ENCODE measurements at regions not wholly inside any gene's neighbourhood (a gene's known extent, or its start where the extent isn't known, plus 50 kb on each side); places are given as distances from the start of the nearest gene placed in this dataset.

- no peak for DNase-seq (ENCODE audit: low spot score)
Measured at GRCh38 chr6:14031516-14031915, 86.1 kb upstream of the CD83 start.

GRCh38 chr6:14035071-14035847, 82.3 kb upstream of the CD83 start:
- no peak for DNase-seq (ENCODE audit: low spot score)

DNA sequence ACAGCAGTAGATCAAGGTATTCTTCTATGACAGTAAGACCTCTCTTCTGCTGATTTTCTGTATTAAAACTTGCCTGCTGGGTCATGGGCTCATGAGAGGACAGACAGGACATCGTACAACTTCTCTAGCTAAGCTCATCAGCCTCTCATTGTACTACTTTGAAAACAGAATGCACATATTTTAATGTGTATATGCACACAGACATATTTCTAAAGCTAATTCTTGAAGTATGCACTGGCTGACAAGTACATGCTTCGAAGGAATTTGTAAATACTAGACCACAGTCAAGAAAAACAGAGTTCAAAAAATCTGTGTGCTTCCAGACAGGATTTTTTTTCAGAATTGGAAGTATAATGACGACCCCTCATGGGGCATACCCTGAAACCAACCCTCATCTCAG, 81.7 kb upstream of the CD83 start:
- no peak for DNase-seq (ENCODE audit: low spot score)

DNA sequence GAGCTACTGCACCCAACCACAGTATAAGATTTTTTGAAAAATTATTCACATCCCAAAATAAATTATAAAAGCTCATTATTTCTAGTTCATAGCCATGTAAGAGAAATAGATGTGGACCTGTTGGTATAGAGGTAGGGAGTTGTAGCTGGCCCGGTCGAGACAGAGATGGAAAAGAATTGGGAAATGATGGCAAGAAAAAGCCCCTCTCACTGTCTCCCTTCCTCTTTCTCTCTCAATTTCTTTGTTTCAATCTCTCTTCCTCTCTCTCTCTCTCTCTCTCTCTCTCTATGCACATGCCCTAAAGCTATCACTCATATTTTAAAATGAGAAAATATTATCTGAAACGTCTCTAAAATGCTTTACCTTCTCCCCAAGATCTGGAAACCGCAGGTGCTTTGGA, 80.7 kb upstream of the CD83 start:
- DNase-seq (ENCODE audit: low spot score): no peak

GRCh38 chr6:14037402-14038277, 79.9 kb upstream of the CD83 start:
- no peak for DNase-seq (ENCODE audit: low spot score)

DNA sequence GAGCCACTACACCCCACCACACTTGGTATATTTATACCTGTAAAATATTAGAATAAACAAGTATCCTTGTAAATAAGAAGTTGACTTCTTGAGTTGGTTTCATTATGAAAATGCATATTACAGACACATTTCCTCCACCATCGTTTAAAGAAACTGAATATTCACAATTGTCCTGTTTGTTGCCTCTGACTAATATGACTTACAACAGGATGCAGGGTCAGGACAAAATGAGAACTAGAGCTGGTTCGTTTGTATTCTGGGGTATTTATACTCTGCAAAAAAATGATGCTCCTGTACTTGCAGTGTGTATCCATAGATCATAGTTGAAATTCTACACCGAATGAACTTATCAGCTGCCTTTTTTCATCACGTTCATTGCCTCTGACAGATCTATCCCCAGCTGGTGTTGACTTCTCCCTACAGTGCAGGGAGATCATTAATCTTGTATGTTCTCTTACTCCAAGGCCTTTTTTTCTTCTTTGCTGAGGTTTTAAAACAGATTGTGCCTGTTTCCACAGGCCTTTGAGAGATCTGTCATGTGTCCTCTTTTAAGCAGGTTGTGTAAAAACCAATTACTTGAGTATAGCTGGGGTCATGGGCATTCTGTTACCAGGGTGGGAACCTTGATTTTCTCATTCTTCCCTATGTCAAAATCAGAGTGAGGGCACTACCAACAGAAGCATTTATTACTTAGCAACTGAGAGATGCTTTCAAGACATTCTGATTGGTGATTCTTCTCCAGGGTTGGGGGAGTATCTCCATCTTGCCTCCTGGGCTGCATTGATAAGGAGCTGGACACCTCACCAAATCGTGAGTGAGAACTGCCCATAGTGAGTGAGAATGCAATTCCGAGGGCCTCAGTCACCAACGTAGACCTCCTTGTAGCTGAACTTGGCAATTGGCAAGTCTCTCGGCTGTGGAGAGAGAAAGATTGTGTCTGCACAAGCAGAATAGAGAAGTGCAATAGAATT, 78.8 kb upstream of the CD83 start:
- DNase-seq (ENCODE audit: low spot score): no peak

DNA sequence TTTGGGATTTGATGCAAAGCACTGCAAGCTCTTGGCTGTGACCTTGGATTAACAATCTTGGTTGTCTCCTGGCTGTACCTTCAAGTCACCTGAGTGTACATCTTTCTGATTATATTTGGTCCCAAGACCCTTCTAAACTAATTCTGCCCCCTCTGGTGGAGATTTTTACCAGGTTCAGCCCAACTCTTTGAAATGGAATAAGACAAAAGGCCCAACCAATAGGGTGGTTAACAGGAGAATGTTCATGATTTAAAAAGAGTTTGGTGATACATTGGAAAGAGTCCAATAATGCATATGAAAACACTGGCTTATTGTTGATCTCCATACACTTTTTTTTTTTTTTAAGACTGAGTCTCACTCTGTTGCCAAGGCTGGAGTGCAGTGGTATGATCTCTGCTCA, 77.5 kb upstream of the CD83 start:
- DNase-seq (ENCODE audit: low spot score): no peak

DNA sequence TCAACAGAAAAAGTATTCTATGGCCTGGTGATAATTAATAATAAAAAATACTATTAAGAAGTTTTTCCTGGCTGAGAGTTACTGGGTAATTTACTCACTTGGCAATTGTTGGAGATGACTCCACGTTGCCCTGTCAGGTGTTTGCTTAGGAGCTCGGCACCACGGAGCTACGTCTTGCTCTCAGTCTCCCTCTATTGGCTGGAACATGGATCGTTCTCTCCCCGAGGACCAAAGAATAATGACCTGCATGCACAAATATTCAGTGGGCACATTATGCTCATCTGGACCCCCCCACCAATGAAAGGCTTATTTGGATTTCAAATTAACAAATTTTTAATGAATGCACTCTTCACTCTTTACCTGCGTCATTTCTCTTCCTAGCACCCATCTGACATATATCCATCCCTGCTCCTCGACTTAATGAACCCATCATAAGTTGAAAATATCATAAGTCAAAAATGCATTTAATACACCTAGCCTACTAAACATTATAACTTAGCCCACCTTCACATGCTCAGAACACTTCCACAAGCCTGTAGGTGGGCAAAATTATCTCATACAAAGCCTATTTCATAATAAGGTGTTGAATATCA, 71.0 kb upstream of the CD83 start:
- peak; percentile 44 for DNase-seq (ENCODE audit: low spot score)

GRCh38 chr6:14047151-14047740, 70.3 kb upstream of the CD83 start:
- DNase-seq (ENCODE audit: low spot score): no peak

- DNase-seq (ENCODE audit: low spot score): no peak
Measured at GRCh38 chr6:14048837-14049236, 68.7 kb upstream of the CD83 start.

DNA sequence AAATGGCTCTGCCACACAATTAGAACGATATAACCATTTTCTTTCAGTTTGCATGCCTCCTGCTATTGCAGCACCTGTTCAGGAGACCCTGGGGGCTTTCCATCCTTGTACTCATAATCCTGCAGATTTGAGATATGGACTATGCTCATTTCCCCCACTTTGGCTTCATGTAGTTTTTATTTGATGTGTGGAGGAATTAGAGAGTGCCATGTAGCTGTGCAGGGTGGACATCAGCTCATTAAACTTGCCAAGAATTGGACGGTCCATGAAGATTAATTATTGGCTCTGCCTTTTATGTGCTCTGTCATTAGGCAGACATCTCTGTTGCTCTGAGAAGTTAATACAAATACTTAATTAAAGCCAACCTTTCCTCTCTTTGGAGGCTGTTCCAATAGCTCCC, 66.2 kb upstream of the CD83 start:
- no peak for DNase-seq (ENCODE audit: low spot score)

GRCh38 chr6:14053811-14054210, 63.8 kb upstream of the CD83 start:
- no peak for DNase-seq (ENCODE audit: low spot score)

DNA sequence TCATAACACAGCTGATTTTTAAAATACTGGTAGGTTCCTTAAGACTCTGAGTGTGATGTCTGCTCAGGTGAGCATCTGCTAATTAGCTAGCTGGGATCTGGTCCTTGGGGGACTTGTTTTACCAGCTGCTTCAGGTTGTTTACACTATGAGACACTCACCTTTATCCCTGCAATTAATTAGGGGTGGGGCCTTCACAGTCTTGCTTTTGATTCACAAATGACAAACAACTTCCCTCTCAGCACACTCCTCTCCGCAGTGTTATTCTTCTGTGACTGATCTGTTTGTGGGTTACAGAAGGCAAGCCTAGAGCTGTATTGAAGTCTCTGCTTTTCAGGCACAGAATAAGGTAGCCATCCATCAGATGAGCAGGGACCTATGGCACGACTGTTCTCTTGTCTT, 62.0 kb upstream of the CD83 start:
- no peak for DNase-seq (ENCODE audit: low spot score)

- no peak for DNase-seq (ENCODE audit: low spot score)
Measured at GRCh38 chr6:14058029-14058695, 59.4 kb upstream of the CD83 start.

- no peak for DNase-seq (ENCODE audit: low spot score)
Measured at GRCh38 chr6:14058735-14059134, 58.8 kb upstream of the CD83 start.

DNA sequence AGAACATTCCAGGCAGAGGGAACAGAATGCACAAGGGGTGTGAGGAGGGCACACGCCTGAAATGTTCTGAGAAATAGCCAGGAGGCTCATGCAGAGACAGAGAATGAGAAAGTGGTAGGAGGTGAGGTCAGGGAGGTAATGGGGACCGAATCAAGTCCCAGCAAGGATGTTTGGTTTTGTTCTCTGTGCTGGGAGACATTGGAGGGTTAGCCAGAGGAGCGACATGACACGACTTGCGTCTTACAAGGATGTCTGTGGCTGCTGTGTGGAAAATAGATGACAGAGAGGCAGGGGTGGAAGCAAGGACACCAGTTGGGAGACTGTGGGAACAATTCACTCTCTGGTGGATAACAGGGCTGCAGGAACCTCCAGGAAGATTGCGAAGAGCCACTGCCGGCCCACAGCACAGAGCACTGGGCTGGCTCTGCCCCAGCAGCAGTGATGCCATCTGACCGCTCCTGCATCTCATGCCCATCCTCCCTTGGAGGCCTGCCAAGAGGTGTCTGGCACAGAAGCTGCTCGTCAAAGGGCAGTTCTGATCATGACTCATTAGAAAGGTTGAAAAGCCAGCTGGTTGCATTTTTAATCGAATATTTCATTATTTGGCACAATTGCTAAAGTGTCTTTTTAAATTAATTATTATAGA, 57.7 kb upstream of the CD83 start:
- no peak for DNase-seq (ENCODE audit: low spot score)

GRCh38 chr6:14060971-14061370, 56.6 kb upstream of the CD83 start:
- no peak for DNase-seq (ENCODE audit: low spot score)

DNA sequence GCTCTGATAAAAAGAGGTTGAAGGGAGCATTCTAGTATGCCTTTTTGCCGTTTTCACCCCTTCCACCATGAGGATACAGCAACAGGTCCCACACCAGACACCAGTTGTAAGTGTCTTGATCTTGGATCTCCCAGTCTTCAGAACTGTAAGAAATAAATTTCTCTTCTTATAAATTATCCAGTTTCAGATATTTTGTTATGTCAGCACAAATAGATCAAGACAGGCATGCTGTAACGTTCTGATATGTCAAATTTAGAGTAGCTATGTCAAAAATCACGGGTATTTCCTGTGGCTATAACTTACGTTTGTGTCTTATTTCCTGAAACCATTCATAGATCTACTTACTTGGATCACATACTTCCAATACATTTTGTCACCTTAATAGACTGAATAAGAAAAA, 55.9 kb upstream of the CD83 start:
- DNase-seq (ENCODE audit: low spot score): no peak

DNA sequence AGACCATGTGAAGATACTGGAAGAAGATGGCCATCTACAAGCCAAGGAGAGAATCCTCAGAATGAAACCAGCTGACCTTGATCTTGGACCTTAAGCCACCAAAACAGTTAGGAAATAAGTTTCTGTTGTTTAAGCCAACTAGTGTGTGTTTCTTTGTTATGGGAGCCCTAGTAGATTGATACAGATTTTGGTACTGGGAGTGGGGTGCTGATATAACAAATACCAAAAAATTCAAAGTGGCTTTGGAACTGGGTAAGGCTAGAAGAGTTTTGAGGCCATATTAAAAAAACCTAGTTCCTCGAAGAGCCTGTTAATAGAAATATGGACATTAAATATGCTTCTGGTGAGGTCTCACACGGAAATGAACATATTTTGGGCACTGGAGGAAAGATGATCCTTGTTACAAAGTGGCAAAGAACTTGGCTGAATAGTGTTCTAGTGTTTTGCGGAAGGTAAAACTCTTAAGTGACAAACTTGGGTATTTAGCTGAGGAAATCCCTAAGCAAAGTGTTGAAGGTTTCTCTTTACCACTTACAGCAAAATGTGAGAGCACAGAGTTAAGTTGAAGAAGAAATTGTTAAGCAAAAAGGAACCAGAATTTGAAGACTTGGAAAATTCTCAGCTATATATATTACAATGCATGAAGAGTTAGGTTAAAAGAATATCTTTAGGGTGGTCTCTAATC, 55.1 kb upstream of the CD83 start:
- no peak for DNase-seq (ENCODE audit: low spot score)

GRCh38 chr6:14063756-14064155, 53.8 kb upstream of the CD83 start:
- no peak for DNase-seq (ENCODE audit: low spot score)
